H1 (cell line): ENCODE measurements at regions not wholly inside any gene's neighbourhood (a gene's known extent, or its start where the extent isn't known, plus 50 kb on each side); places are given as distances from the start of the nearest gene placed in this dataset.

Source experiments
- MAFK ChIP-seq: IDR thresholded peaks from 2 replicates; pipeline ENCODE4 v1.6.1; 2012; ENCODE audit warnings: low read depth, mild to moderate bottlenecking, improper control_type of control experiment, low read length
- SIRT6 ChIP-seq: IDR thresholded peaks from one replicate; pipeline ENCODE4 v1.7.1; 2012; ENCODE audit warnings: low read length, inconsistent platforms
- SUZ12 ChIP-seq: fragments of 200-600 bp; sonication (generic); IDR thresholded peaks from 2 replicates; pipeline ENCODE4 v1.6.1; 2012; ENCODE audit warnings: mild to moderate bottlenecking, inconsistent platforms, low read length, moderate library complexity, mixed read lengths
- TCF12 ChIP-seq: IDR thresholded peaks from 2 replicates; pipeline ENCODE4 v1.6.1; 2011; ENCODE audit warnings: low read depth, mild to moderate bottlenecking, low read length

DNA sequence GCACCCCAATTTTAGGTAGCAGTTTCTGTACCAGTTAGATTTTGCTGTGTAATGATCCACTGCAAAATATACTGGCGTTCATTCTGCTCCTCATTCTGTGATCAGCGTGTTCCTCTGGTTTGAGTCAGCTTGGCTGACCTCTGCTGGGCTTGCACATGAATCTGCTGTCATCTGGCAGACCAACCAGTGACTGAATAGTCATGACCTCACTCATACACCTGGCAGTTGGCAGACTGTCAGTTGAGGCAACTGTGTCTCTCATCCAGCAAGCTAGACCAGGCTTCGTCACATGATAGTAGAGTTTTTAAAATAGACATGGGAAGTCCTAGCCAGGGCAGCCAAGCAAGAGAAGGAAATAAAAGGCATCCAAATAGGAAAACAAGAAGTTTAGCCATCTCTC is 316.3 kb upstream of the LARGE1 start (continued):
- no peak for TF ChIP-seq SUZ12
- no peak for TF ChIP-seq TCF12
- no peak for TF ChIP-seq MAFK
- no peak for TF ChIP-seq SIRT6
